ENCODE measurements at regions not wholly inside any gene's neighbourhood (a gene's known extent, or its start where the extent isn't known, plus 50 kb on each side); places are given as distances from the start of the nearest gene placed in this dataset.

- TF ChIP-seq CTCF (IDR thresholded peaks at IDR 0.05; ENCODE audit: control insufficient read depth, insufficient read depth, low read depth, low read length, missing control alignments): no peak
- no peak overlapping the region for H3K4me3 ChIP-seq (ENCODE audit: control insufficient read depth, low read depth, low read length)
- no peak for DNase-seq (ENCODE audit: low read depth)
Observed at GRCh38 chr10:4622384-4622783, 203.6 kb upstream of the AKR1E2 start.

- no peak for DNase-seq (ENCODE audit: low read depth)
- no peak for TF ChIP-seq CTCF (IDR thresholded peaks at IDR 0.05; ENCODE audit: control insufficient read depth, insufficient read depth, low read depth, low read length, missing control alignments)
- H3K4me3 ChIP-seq (ENCODE audit: control insufficient read depth, low read depth, low read length): no peak overlapping the region
Observed at GRCh38 chr10:4617589-4617988, 208.4 kb upstream of the AKR1E2 start.

- TF ChIP-seq CTCF (IDR thresholded peaks at IDR 0.05; ENCODE audit: control insufficient read depth, insufficient read depth, low read depth, low read length, missing control alignments): no peak
- DNase-seq (ENCODE audit: low read depth): no peak
- H3K4me3 ChIP-seq (ENCODE audit: control insufficient read depth, low read depth, low read length): no peak overlapping the region
Observed at GRCh38 chr10:4615042-4615441, 211.0 kb upstream of the AKR1E2 start.

GRCh38 chr10:4609251-4609650 is 216.8 kb upstream of the AKR1E2 start:
- DNase-seq (ENCODE audit: low read depth): no peak
- H3K4me3 ChIP-seq (ENCODE audit: control insufficient read depth, low read depth, low read length): no peak overlapping the region
- no peak for TF ChIP-seq CTCF (IDR thresholded peaks at IDR 0.05; ENCODE audit: control insufficient read depth, insufficient read depth, low read depth, low read length, missing control alignments)

- no peak for DNase-seq (ENCODE audit: low read depth)
- TF ChIP-seq CTCF (IDR thresholded peaks at IDR 0.05; ENCODE audit: control insufficient read depth, insufficient read depth, low read depth, low read length, missing control alignments): no peak
- H3K4me3 ChIP-seq (ENCODE audit: control insufficient read depth, low read depth, low read length): no peak overlapping the region
Observed at GRCh38 chr10:4607681-4608080, 218.3 kb upstream of the AKR1E2 start.

- no peak for DNase-seq (ENCODE audit: low read depth)
- TF ChIP-seq CTCF (IDR thresholded peaks at IDR 0.05; ENCODE audit: control insufficient read depth, insufficient read depth, low read depth, low read length, missing control alignments): no peak
- no peak overlapping the region for H3K4me3 ChIP-seq (ENCODE audit: control insufficient read depth, low read depth, low read length)
Observed at GRCh38 chr10:4606856-4607636, 219.0 kb upstream of the AKR1E2 start.

All from AG09309 (cell line).